ENCODE measurements at regions not wholly inside any gene's neighbourhood (a gene's known extent, or its start where the extent isn't known, plus 50 kb on each side); places are given as distances from the start of the nearest gene placed in this dataset.

DNA sequence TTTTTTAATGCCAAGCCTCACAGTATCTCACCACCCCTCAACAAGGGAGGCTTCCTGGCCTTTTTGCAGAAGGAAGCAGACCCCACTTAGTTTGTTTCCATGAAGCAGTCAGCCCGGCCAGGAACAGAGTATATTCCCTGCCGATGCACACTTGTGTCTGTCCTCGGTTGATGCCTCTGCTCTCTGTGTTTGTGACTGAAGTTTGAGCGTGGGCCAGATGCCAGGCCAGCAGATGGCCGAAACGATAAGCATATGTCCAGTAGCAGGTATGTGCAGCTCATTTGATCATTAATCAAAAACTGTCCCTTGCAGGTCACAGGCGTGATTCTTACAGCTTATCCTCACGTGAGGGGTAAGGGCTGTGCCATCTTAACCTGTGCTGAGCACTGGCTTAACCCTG, 144.0 kb downstream of the IRS2 start:
- TF ChIP-seq EZH2 (IDR thresholded peaks at IDR 0.05) (no peak), POLR2AphosphoS5 (IDR thresholded peaks at IDR 0.05; ENCODE audit: borderline replicate concordance, low read depth, low read length) (no peak)

All from SK-N-MC (cell line).